Astrocyte of the cerebellum (primary cell): ENCODE measurements at regions not wholly inside any gene's neighbourhood (a gene's known extent, or its start where the extent isn't known, plus 50 kb on each side); places are given as distances from the start of the nearest gene placed in this dataset.
"Not testable (repeated sequence)": the region's sequence is repeated elsewhere in the genome, so short reads cannot be mapped to it uniquely, and the experiment has no call there.

Experiments
- DNase-seq: peaks from one replicate; pipeline ENCODE4 v3.0.0-alpha.2; 2011; ENCODE audit warnings: low read depth
- H3K4me3 ChIP-seq: 2 replicates; pipeline ENCODE4 v1.5.1; 2011; ENCODE audit warnings: mild to moderate bottlenecking, low read depth, low read length, moderate library complexity
- CTCF ChIP-seq: IDR thresholded peaks from 2 replicates; pipeline ENCODE4 v1.5.1; 2012; ENCODE audit warnings: low read length, low read depth, moderate library complexity, mild to moderate bottlenecking; ENCODE audit errors: missing control alignments
- in situ Hi-C: cut with HindIII; loops from 2 replicates; pipeline ENCODE4 v1.10.0; 2017; ENCODE audit warnings: low sequenced_read_pairs

GRCh38 chr15:62906627-62907026 is 135.9 kb upstream of the TPM1 start:
- DNase-seq: no peak
- no peak for TF ChIP-seq CTCF
- in situ Hi-C loops: loop anchor here (5.0 kb wide), 1 partner anchor 106 kb away; no protein-coding TSS in a partner anchor
- H3K4me3 ChIP-seq: no peak overlapping the region

GRCh38 chr15:62907275-62907674 is 135.3 kb upstream of the TPM1 start:
- in situ Hi-C loops: loop anchor here (5.0 kb wide), 1 partner anchor 105 kb away; no protein-coding TSS in a partner anchor
- DNase-seq: no peak
- TF ChIP-seq CTCF: no peak
- H3K4me3 ChIP-seq: no peak overlapping the region

GRCh38 chr15:62908341-62908740 is 134.2 kb upstream of the TPM1 start:
- in situ Hi-C loops: loop anchor here (5.0 kb wide), 1 partner anchor 104 kb away; no protein-coding TSS in a partner anchor
- not testable (repeated sequence) for DNase-seq, H3K4me3 ChIP-seq

- in situ Hi-C loops: loop anchor here (5.0 kb wide), 1 partner anchor 103 kb away; no protein-coding TSS in a partner anchor
- no peak for TF ChIP-seq CTCF
- no peak for DNase-seq
- no peak overlapping the region for H3K4me3 ChIP-seq
Observed at GRCh38 chr15:62909257-62909656, 133.3 kb upstream of the TPM1 start.

- in situ Hi-C loops: no loop called here
Observed at GRCh38 chr15:62912282-62912681, 130.3 kb upstream of the TPM1 start.

GRCh38 chr15:62912808-62913207 is 129.7 kb upstream of the TPM1 start:
- TF ChIP-seq CTCF: no peak
- in situ Hi-C loops: no loop called here
- no peak for DNase-seq

More at GRCh38 chr15:62912282-62912681, 130.3 kb upstream of the TPM1 start:
- no peak overlapping the region for H3K4me3 ChIP-seq
- DNase-seq: no peak
- no peak for TF ChIP-seq CTCF

GRCh38 chr15:62913246-62913645 is 129.3 kb upstream of the TPM1 start:
- TF ChIP-seq CTCF: no peak

More at GRCh38 chr15:62912808-62913207, 129.7 kb upstream of the TPM1 start:
- no peak overlapping the region for H3K4me3 ChIP-seq

More at GRCh38 chr15:62913246-62913645, 129.3 kb upstream of the TPM1 start:
- no peak overlapping the region for H3K4me3 ChIP-seq
- in situ Hi-C loops: no loop called here
- no peak for DNase-seq
